ENCODE measurements at regions not wholly inside any gene's neighbourhood (a gene's known extent, or its start where the extent isn't known, plus 50 kb on each side); places are given as distances from the start of the nearest gene placed in this dataset.
A peak's percentile ranks its signal among the peaks of the same experiment; 100 is the strongest.
"Not testable (repeated sequence)": the region's sequence is repeated elsewhere in the genome, so short reads cannot be mapped to it uniquely, and the experiment has no call there.

- H3K36me3 Mint-ChIP-seq (ENCODE audit: insufficient read depth); DNase-seq; H3K27me3 Mint-ChIP-seq (ENCODE audit: low read depth); H3K4me3 Mint-ChIP-seq; H3K9me3 Mint-ChIP-seq; ATAC-seq; H3K4me1 Mint-ChIP-seq (ENCODE audit: low read depth): not testable (repeated sequence)
Measured at GRCh38 chr7:1620176-1620575, 49.9 kb upstream of the ELFN1 start.

GRCh38 chr7:1619152-1620079, 49.6 kb upstream of the PSMG3 start:
- DNase-seq (no peak), ATAC-seq (no peak)
- H3K4me1 Mint-ChIP-seq (ENCODE audit: low read depth): no peaks in the 10 kb centered on the region
- no peaks in the 10 kb centered on the region for H3K9me3 Mint-ChIP-seq
- peak overlapping the region; percentile 50 for H3K4me3 Mint-ChIP-seq
- H3K36me3 Mint-ChIP-seq (ENCODE audit: insufficient read depth): no peaks in the 10 kb centered on the region
- H3K27me3 Mint-ChIP-seq (ENCODE audit: low read depth): no peaks in the 10 kb centered on the region
